GM18507 (cell line): ENCODE measurements at regions not wholly inside any gene's neighbourhood (a gene's known extent, or its start where the extent isn't known, plus 50 kb on each side); places are given as distances from the start of the nearest gene placed in this dataset.
A peak's percentile ranks its signal among the peaks of the same experiment; 100 is the strongest.

Experiments used
- DNase-seq: peaks from one replicate; pipeline ENCODE4 v3.0.0; 2011; ENCODE audit warnings: low read depth; ENCODE audit not compliant: insufficient read length; ENCODE audit errors: extremely low spot score
- FAIRE-seq: peaks from 2 replicates; lab custom pipeline; 2011; peaks lifted over from hg19 to GRCh38; lab: Jason Lieb, UNC

DNA sequence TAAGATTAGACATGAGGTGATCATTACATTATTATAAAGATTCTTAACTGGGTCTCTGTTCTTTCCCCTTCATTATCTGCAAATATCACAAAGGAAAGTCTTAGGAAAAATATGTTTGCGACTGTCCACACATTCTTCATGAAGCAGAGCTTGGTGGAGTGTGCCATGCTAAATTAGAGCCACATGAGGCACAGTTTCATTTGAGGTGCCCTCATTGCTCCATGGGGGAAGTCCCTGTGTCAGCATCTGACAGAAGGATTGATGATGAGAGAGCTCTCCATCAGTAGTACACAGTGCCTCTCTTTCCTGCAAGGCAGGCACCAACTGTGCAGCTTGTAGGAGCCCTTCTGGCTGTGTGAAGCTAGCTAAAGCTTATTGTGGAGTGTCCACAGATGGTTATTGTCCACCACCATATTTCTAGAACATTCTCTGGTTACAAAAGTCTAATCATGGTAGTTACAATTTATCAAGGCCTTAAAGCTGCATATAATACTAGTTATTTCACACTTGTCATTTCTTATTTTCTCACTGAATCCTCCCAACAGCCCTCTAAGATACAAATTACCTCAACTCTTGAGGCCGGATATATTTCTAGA lies 63.9 kb downstream of the C9orf152 start:
- FAIRE-seq, result no peak
- DNase-seq, result no peak

DNA sequence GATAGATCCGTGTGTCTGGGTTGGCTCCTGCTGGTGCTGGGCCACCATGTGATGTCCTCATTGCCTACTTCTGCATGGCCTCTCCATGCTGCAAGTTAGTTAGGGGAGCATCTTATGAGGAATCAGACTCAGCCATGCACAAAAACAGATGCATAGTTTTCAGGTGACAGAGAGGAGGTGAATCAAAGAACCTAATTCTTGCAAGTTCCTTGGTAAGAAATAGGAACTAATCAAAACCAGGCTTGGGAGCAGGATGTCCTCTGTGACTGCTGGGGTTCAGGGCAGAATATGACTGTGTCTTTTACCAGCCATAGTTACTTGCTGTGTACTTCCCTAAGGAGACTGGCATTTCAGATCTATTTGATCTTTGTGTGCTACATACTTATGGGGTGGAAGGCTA lies 61.6 kb downstream of the C9orf152 start:
- no peak for FAIRE-seq
- no peak for DNase-seq

DNA sequence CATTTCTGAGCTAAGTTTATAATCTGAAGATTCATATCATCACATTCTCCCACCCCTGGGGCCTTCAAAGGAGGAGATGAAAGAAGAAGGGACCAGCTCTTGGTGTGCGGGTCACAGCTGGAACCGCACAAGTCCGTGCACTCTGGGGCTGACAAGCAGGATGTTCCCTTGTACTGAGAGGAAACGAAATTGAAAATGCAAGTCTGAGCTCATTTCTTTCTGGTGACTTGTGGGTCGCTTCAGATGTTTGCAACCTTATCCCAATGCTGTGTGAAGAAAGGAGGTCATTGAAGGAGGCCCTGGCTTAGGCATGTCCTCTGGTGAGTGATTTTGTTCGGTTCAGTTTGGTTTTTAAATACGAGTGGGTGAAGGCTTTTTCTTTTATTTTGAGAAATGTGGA lies 59.6 kb downstream of the C9orf152 start:
- FAIRE-seq (peak; percentile 96), DNase-seq (no peak)

DNA sequence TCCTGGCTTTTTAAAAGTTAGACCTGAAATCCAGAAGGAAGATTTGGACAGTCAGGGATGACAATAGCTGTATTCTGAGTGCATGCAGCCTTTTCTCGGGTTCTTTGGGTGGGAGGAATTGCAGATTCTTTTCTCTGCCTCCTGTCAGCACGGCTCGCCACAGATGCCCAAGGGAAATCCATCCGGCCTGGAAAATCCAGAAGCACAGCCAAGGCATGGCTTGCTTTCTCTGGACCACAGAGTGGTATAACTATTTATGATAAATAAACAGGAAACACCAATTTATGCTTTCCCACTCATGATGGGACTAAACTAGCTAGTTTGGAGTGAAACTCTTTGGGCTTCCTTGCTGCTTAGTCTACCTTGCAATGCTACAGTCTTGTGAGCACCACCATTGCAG lies 59.1 kb downstream of the C9orf152 start:
- FAIRE-seq, result peak; percentile 52
- no peak for DNase-seq
